Gastroesophageal sphincter (tissue), 4 donors: ENCODE measurements at regions not wholly inside any gene's neighbourhood (a gene's known extent, or its start where the extent isn't known, plus 50 kb on each side); places are given as distances from the start of the nearest gene placed in this dataset.
A peak's percentile ranks its signal among the peaks of the same experiment; 100 is the strongest.

ENCODE experiments used
- ATAC-seq: fragments of 150-250 bp; one replicate; pipeline ENCODE4 v1.9.1; 2016; ENCODE audit warnings: mild to moderate bottlenecking, moderate library complexity
- H3K27ac ChIP-seq, 4 donors: fragments of 200-600 bp; sonication (generic) in 3 of 4; 1 replicate in 3 of 4; 2 replicates in 1 of 4; pipeline ENCODE4 v1.5.1; 2016 to 2019
- H3K27me3 ChIP-seq: fragments of 200-600 bp; sonication (generic); one replicate; pipeline ENCODE4 v1.5.1; 2019
- H3K36me3 ChIP-seq, 2 donors: fragments of 200-600 bp; sonication (generic); one replicate each; pipeline ENCODE4 v1.5.1; 2019; ENCODE audit warnings: control low read depth in 1 of 2
- H3K4me1 ChIP-seq, 3 donors: fragments of 200-600 bp; sonication (generic); 1 replicate in 2 of 3; 2 replicates in 1 of 3; pipeline ENCODE4 v1.5.1; 2016 to 2019; ENCODE audit warnings: control low read depth in 2 of 3
- H3K4me3 ChIP-seq, 2 donors: fragments of 200-600 bp; sonication (generic); one replicate each; pipeline ENCODE4 v1.5.1; 2019; ENCODE audit warnings: mild to moderate bottlenecking in 1 of 2, moderate library complexity in 1 of 2
- H3K9me3 ChIP-seq, 3 donors: fragments of 200-600 bp; sonication (generic); one replicate each; pipeline ENCODE4 v1.5.1; 2017 to 2019; ENCODE audit warnings: control low read depth in 2 of 3
- CTCF ChIP-seq, 4 experiments: fragments of 200-600 bp in 2 of 4; fragments of 450-650 bp in 2 of 4; sonication (generic) in 1 of 4; IDR thresholded peaks; one replicate each; pipeline ENCODE4 v1.5.1; 2017 to 2019; ENCODE audit warnings: antibody characterized with exemption in 4 of 4, mild to moderate bottlenecking in 2 of 4, moderate library complexity in 2 of 4
- EP300 ChIP-seq: sonication (generic); formaldehyde crosslinking; IDR thresholded peaks from one replicate; pipeline ENCODE4 v1.6.1; 2017; ENCODE audit warnings: antibody characterized with exemption, mild to moderate bottlenecking
- POLR2A ChIP-seq, 2 donors: fragments of 450-650 bp; IDR thresholded peaks; one replicate each; pipeline ENCODE4 v1.6.1; 2017; ENCODE audit warnings: antibody characterized with exemption in 2 of 2, mild to moderate bottlenecking in 2 of 2, moderate library complexity in 1 of 2
- POLR2AphosphoS5 ChIP-seq: sonication (generic); formaldehyde crosslinking; IDR thresholded peaks from one replicate; pipeline ENCODE4 v1.6.1; 2017; ENCODE audit warnings: antibody characterized with exemption
- WGBS, 2 donors: methylation state at CpG; one replicate each; pipeline ENCODE4 v1.1.5; 2018; ENCODE audit warnings: low coverage in 1 of 2; 5-methylcytosine and 5-hydroxymethylcytosine counted together

GRCh38 chr1:203401199-203401877 lies 50.4 kb upstream of the FMOD start:
- peaks cover 4 to 54% (median 18%) of the 10 kb centered on the region in 3 donors for H3K4me1 ChIP-seq
- WGBS, 2 donors: 83 to 89% methylated on average over 7 to 10 of the region's 10 CpGs
- H3K4me3 ChIP-seq: no peak overlapping the region
- H3K9me3 ChIP-seq: no peaks in the 10 kb centered on the region
- no peaks in the 10 kb centered on the region for H3K36me3 ChIP-seq
- no peaks in the 10 kb centered on the region for H3K27me3 ChIP-seq
- no peak for ATAC-seq
- TF ChIP-seq CTCF (IDR thresholded peaks at IDR 0.05) (no peak), EP300 (no peak), POLR2A (IDR thresholded peaks at IDR 0.05) (no peak), POLR2AphosphoS5 (no peak)
- peak overlapping the region in 3 of 4 donors; percentile 80 to 83 (median 81) for H3K27ac ChIP-seq

GRCh38 chr1:203402152-203402551 lies 51.2 kb upstream of the FMOD start:
- H3K27me3 ChIP-seq: no peaks in the 10 kb centered on the region
- no peaks in the 10 kb centered on the region for H3K36me3 ChIP-seq
- no peak for ATAC-seq
- H3K4me3 ChIP-seq: no peak overlapping the region
- 84 to 97% methylated on average over 3 of the region's 3 CpGs for WGBS, 2 donors
- H3K9me3 ChIP-seq: no peaks in the 10 kb centered on the region
- peaks cover 4 to 62% (median 26%) of the 10 kb centered on the region in 3 donors for H3K4me1 ChIP-seq
- no peak for TF ChIP-seq EP300
- TF ChIP-seq POLR2A (IDR thresholded peaks at IDR 0.05): no peak
- no peak for TF ChIP-seq POLR2AphosphoS5
- no peak for TF ChIP-seq CTCF (IDR thresholded peaks at IDR 0.05)
- H3K27ac ChIP-seq: peak overlapping the region; percentile 51 to 83 (median 80)

- H3K4me1 ChIP-seq: peaks cover 4 to 68% (median 26%) of the 10 kb centered on the region in 3 donors
These were observed 51.9 kb upstream of the FMOD start for GRCh38 chr1:203402629-203403337.

GRCh38 chr1:203403586-203403985 lies 52.7 kb upstream of the FMOD start:
- 83 to 88% methylated on average over 2 to 3 of the region's 5 CpGs for WGBS, 2 donors
- H3K9me3 ChIP-seq: no peaks in the 10 kb centered on the region
- no peaks in the 10 kb centered on the region for H3K27me3 ChIP-seq
- H3K4me3 ChIP-seq: no peak overlapping the region
- TF ChIP-seq POLR2A (IDR thresholded peaks at IDR 0.05) (no peak), POLR2AphosphoS5 (no peak), EP300 (no peak), CTCF (IDR thresholded peaks at IDR 0.05) (no peak)
- no peak for ATAC-seq
- H3K4me1 ChIP-seq: peaks cover 4 to 76% (median 33%) of the 10 kb centered on the region in 3 donors
- H3K36me3 ChIP-seq: no peaks in the 10 kb centered on the region
- H3K27ac ChIP-seq: peak overlapping the region; percentile 20 to 86 (median 82)

More at GRCh38 chr1:203402629-203403337, 51.9 kb upstream of the FMOD start:
- Histone ChIP-seq H3K4me3 (no peak overlapping the region), H3K27me3 (no peaks in the 10 kb centered on the region), H3K9me3 (no peaks in the 10 kb centered on the region), H3K27ac (peak overlapping the region; percentile 51 to 86 (median 82)), H3K36me3 (no peaks in the 10 kb centered on the region)
- no peak for TF ChIP-seq POLR2A (IDR thresholded peaks at IDR 0.05)
- no peak for TF ChIP-seq EP300
- TF ChIP-seq POLR2AphosphoS5: peak; percentile 86
- TF ChIP-seq CTCF (IDR thresholded peaks at IDR 0.05): no peak
- peak; percentile 78 for ATAC-seq
- 19 to 30% methylated on average over 6 of the region's 6 CpGs for WGBS, 2 donors
